Prostate gland (tissue), 2 donors: ENCODE measurements at regions not wholly inside any gene's neighbourhood (a gene's known extent, or its start where the extent isn't known, plus 50 kb on each side); places are given as distances from the start of the nearest gene placed in this dataset.
"Not testable (repeated sequence)": the region's sequence is repeated elsewhere in the genome, so short reads cannot be mapped to it uniquely, and the experiment has no call there.

Experiments
- DNase-seq: peaks from one replicate; pipeline ENCODE4 v3.0.0-alpha.2; 2019; ENCODE audit warnings: low spot score
- H3K27ac ChIP-seq, 2 donors: fragments of 200-600 bp; sonication (generic); 2 replicates each; pipeline ENCODE4 v1.5.1; 2017 to 2019
- H3K27me3 ChIP-seq: fragments of 200-600 bp; sonication (generic); replicated peaks from 2 replicates; pipeline ENCODE4 v1.5.1; 2019; ENCODE audit not compliant: insufficient read depth
- H3K36me3 ChIP-seq, 2 donors: fragments of 200-600 bp; sonication (generic); 1 replicate in 1 of 2; 2 replicates in 1 of 2; pipeline versions ENCODE4 v1.5.1 to v1.8.1; 2017 to 2019
- H3K4me1 ChIP-seq: fragments of 200-600 bp; sonication (generic); replicated peaks from 2 replicates; pipeline ENCODE4 v1.5.1; 2019
- H3K4me3 ChIP-seq, 2 donors: fragments of 200-600 bp; sonication (generic); 2 replicates each; pipeline ENCODE4 v1.5.1; 2017 to 2019
- H3K9me3 ChIP-seq: fragments of 200-600 bp; sonication (generic); 2 replicates; pipeline ENCODE4 v1.5.1; 2017
- CTCF ChIP-seq, 4 experiments: fragments of 200-600 bp in 2 of 4; fragments of 450-650 bp in 2 of 4; sonication (generic) in 2 of 4; IDR thresholded peaks; 1 replicate in 3 of 4; 2 replicates in 1 of 4; pipeline ENCODE4 v1.5.1; 2016 to 2019; ENCODE audit warnings: antibody characterized with exemption in 4 of 4, mild to moderate bottlenecking in 2 of 4, moderate library complexity in 2 of 4
- POLR2A ChIP-seq: fragments of 450-650 bp; IDR thresholded peaks from one replicate; pipeline ENCODE4 v1.6.1; 2016; ENCODE audit warnings: antibody characterized with exemption, mild to moderate bottlenecking
- POLR2AphosphoS5 ChIP-seq: sonication (generic); formaldehyde crosslinking; IDR thresholded peaks from one replicate; pipeline ENCODE4 v1.6.1; 2017; ENCODE audit warnings: antibody characterized with exemption
- WGBS: methylation state at CpG from one replicate; pipeline ENCODE4 v1.1.5; 2018; 5-methylcytosine and 5-hydroxymethylcytosine counted together
- intact Hi-C: fragments of 100-400 bp; cut with DNase I; formaldehyde crosslinking; loops from one replicate; pipeline ENCODE4 v1.14.2; 2022

GRCh38 chr1:208737161-208737560 is 493.0 kb upstream of the PLXNA2 start:
- DNase-seq = no peak
- WGBS = 21% methylated on average over 4 of the region's 4 CpGs
- Histone ChIP-seq H3K27me3 (no peaks in the 10 kb centered on the region), H3K36me3 (no peaks in the 10 kb centered on the region), H3K4me1 (no peaks in the 10 kb centered on the region), H3K4me3 (no peak overlapping the region), H3K27ac (no peak overlapping the region), H3K9me3 (no peaks in the 10 kb centered on the region)
- no peak for TF ChIP-seq POLR2AphosphoS5
- TF ChIP-seq POLR2A = no peak
- TF ChIP-seq CTCF (IDR thresholded peaks at IDR 0.05) = no peak
- intact Hi-C loops = no loop called here

- no peaks in the 10 kb centered on the region for H3K9me3 ChIP-seq
- TF ChIP-seq CTCF (IDR thresholded peaks at IDR 0.05) = no peak
- no peak for TF ChIP-seq POLR2A
- no peak for TF ChIP-seq POLR2AphosphoS5
- no peaks in the 10 kb centered on the region for H3K27me3 ChIP-seq
- H3K27ac ChIP-seq = no peak overlapping the region
- no peak overlapping the region for H3K4me3 ChIP-seq
- DNase-seq = no peak
- no peaks in the 10 kb centered on the region for H3K36me3 ChIP-seq
- intact Hi-C loops = no loop called here
- H3K4me1 ChIP-seq = no peaks in the 10 kb centered on the region
- WGBS = 84% methylated on average over 4 of the region's 4 CpGs
Observed at GRCh38 chr1:208737922-208738321, 493.7 kb upstream of the PLXNA2 start.

GRCh38 chr1:208739636-208740035 is 495.5 kb upstream of the PLXNA2 start:
- H3K27ac ChIP-seq, H3K4me1 ChIP-seq, intact Hi-C loops, H3K9me3 ChIP-seq, H3K27me3 ChIP-seq, H3K4me3 ChIP-seq, DNase-seq, H3K36me3 ChIP-seq: not testable (repeated sequence)
- WGBS = 94% methylated on average over 19 of the region's 20 CpGs

DNA sequence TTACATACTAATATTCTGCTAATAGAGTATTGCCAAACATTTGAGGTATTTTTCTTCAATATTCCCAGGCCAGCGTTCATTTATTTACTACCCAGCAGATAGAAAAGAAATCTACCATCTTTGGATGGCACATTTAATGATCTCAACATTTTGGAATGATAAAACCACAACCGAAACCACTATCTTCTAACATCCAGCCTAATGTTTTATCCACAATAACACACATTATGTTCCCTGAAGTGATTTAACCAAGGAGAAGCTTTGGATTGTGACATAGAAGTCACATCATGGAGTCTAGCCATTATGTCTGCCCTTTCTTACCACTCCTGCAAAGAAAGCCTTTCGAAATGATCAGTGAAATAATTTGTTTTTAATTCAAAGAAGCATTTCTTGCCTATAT is 497.1 kb upstream of the PLXNA2 start:
- H3K4me1 ChIP-seq = no peaks in the 10 kb centered on the region
- H3K4me3 ChIP-seq = no peak overlapping the region
- TF ChIP-seq CTCF (IDR thresholded peaks at IDR 0.05) = no peak
- intact Hi-C loops = no loop called here
- H3K36me3 ChIP-seq = no peaks in the 10 kb centered on the region
- no peak for DNase-seq
- WGBS = 91% methylated on average over 3 of the region's 3 CpGs
- H3K27me3 ChIP-seq = no peaks in the 10 kb centered on the region
- no peak overlapping the region for H3K27ac ChIP-seq
- no peaks in the 10 kb centered on the region for H3K9me3 ChIP-seq

DNA sequence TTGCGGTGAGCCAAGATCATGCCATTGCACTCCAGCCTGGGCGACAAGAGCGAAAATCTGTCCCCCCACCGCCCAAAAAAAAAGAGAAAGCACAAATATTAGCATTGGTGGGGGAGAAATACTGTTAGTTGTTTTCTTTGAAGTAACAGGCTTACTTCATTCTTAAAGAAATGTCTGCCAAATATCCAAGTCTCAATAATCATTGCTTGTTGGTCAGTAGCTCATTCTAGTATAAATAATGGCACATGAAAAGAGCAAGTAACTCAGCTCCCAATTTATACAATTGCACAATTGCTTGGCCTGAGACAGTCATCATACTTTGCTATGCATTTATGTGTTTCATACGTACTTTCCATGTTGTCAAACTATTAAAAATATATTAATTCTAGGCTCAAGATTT is 499.2 kb upstream of the PLXNA2 start:
- H3K9me3 ChIP-seq = no peaks in the 10 kb centered on the region
- WGBS = 91% methylated on average over 5 of the region's 5 CpGs
- DNase-seq = no peak
- no peaks in the 10 kb centered on the region for H3K27me3 ChIP-seq
- intact Hi-C loops = no loop called here
- no peaks in the 10 kb centered on the region for H3K4me1 ChIP-seq
- no peak overlapping the region for H3K27ac ChIP-seq
- no peak overlapping the region for H3K4me3 ChIP-seq
- H3K36me3 ChIP-seq = no peaks in the 10 kb centered on the region
- no peak for TF ChIP-seq POLR2AphosphoS5
- TF ChIP-seq CTCF (IDR thresholded peaks at IDR 0.05) = no peak
- TF ChIP-seq POLR2A = no peak

- H3K4me3 ChIP-seq = no peak overlapping the region
- intact Hi-C loops = no loop called here
- no peaks in the 10 kb centered on the region for H3K27me3 ChIP-seq
- DNase-seq = no peak
- no peaks in the 10 kb centered on the region for H3K4me1 ChIP-seq
- TF ChIP-seq CTCF (IDR thresholded peaks at IDR 0.05) (no peak), POLR2A (no peak), POLR2AphosphoS5 (no peak)
- H3K9me3 ChIP-seq = no peaks in the 10 kb centered on the region
- 6% methylated on average over 6 of the region's 6 CpGs for WGBS
- no peak overlapping the region for H3K27ac ChIP-seq
- H3K36me3 ChIP-seq = no peaks in the 10 kb centered on the region
Observed at GRCh38 chr1:208747979-208748378, 503.8 kb upstream of the PLXNA2 start.
